Activated naive CD8-positive, alpha-beta T cell (primary cell): ENCODE measurements at regions not wholly inside any gene's neighbourhood (a gene's known extent, or its start where the extent isn't known, plus 50 kb on each side); places are given as distances from the start of the nearest gene placed in this dataset.

ENCODE experiments used
- H3K27ac Mint-ChIP-seq: one replicate; pipeline ENCODE4 v1.8.0; 2021; ENCODE audit warnings: mixed read lengths
- H3K27me3 Mint-ChIP-seq: one replicate; pipeline ENCODE4 v1.8.0; 2021; ENCODE audit warnings: mixed read lengths
- H3K36me3 Mint-ChIP-seq: one replicate; pipeline ENCODE4 v1.8.0; 2021; ENCODE audit warnings: mixed read lengths
- H3K4me1 Mint-ChIP-seq: one replicate; pipeline ENCODE4 v1.8.0; 2021; ENCODE audit warnings: low read depth, mixed read lengths
- H3K4me3 Mint-ChIP-seq: one replicate; pipeline ENCODE4 v1.8.0; 2021; ENCODE audit warnings: mild to moderate bottlenecking, mixed read lengths
- H3K9me3 Mint-ChIP-seq: one replicate; pipeline ENCODE4 v1.8.0; 2021; ENCODE audit warnings: low read depth, mixed read lengths

GRCh38 chr3:59658866-59659265 is 609.0 kb upstream of the CFAP20DC start:
- H3K9me3 Mint-ChIP-seq: no peaks in the 10 kb centered on the region
- no peak overlapping the region for H3K27ac Mint-ChIP-seq
- H3K27me3 Mint-ChIP-seq: no peaks in the 10 kb centered on the region
- H3K4me3 Mint-ChIP-seq: no peak overlapping the region
- no peaks in the 10 kb centered on the region for H3K4me1 Mint-ChIP-seq
- H3K36me3 Mint-ChIP-seq: no peaks in the 10 kb centered on the region

DNA sequence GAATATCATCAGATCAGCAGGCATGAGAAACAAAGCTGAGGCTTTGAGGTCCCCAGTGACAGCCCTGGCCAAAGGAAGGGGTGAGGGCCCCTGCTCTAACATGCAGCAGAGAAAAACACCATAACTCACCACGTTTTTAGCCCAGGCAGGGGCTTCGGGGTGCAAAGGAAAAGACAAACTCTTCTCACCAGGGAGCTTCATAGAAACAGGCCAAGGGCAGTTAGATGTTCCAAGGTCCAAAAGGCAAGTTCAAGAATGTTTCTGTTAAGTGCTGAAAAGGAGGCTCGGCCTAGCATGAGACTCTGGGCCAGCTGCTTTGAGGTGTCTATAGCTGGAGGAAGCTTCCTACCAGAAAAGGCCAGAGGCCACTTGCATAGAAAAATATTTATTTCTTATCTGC is 608.4 kb upstream of the CFAP20DC start:
- no peaks in the 10 kb centered on the region for H3K27me3 Mint-ChIP-seq
- no peak overlapping the region for H3K27ac Mint-ChIP-seq
- no peaks in the 10 kb centered on the region for H3K4me1 Mint-ChIP-seq
- no peaks in the 10 kb centered on the region for H3K9me3 Mint-ChIP-seq
- no peaks in the 10 kb centered on the region for H3K36me3 Mint-ChIP-seq
- no peak overlapping the region for H3K4me3 Mint-ChIP-seq

GRCh38 chr3:59655418-59656015 is 605.7 kb upstream of the CFAP20DC start:
- peaks cover 2% of the 10 kb centered on the region for H3K36me3 Mint-ChIP-seq
- H3K27ac Mint-ChIP-seq: no peak overlapping the region

GRCh38 chr3:59654480-59655417 is 604.9 kb upstream of the CFAP20DC start:
- Mint-ChIP-seq H3K9me3 (peaks cover 13% of the 10 kb centered on the region), H3K27ac (no peak overlapping the region), H3K36me3 (peaks cover 4% of the 10 kb centered on the region), H3K4me3 (no peak overlapping the region), H3K27me3 (no peaks in the 10 kb centered on the region), H3K4me1 (no peaks in the 10 kb centered on the region)

More at GRCh38 chr3:59655418-59656015, 605.7 kb upstream of the CFAP20DC start:
- H3K4me3 Mint-ChIP-seq: no peak overlapping the region
- no peaks in the 10 kb centered on the region for H3K27me3 Mint-ChIP-seq
- peaks cover 7% of the 10 kb centered on the region for H3K9me3 Mint-ChIP-seq
- no peaks in the 10 kb centered on the region for H3K4me1 Mint-ChIP-seq

DNA sequence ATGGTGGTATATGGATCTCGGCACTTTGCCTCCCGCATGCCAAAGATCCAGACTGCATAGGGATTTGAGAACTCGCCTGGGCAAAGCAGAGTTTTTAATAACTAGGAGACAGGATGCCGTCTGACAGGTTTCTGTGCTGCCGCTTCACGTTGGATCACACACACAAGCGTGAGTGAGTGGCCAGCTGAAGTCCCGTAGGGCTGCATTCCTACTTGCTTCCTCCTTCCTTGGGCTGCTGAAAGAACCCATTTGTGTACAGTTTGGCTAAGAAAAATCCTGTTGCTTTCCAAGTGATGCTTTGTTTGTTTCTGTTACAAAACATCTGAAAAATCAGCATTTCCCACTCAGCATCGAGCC is 604.3 kb upstream of the CFAP20DC start:
- H3K36me3 Mint-ChIP-seq: peaks cover 4% of the 10 kb centered on the region
- no peak overlapping the region for H3K27ac Mint-ChIP-seq
- no peaks in the 10 kb centered on the region for H3K4me1 Mint-ChIP-seq
- H3K4me3 Mint-ChIP-seq: no peak overlapping the region
- H3K27me3 Mint-ChIP-seq: no peaks in the 10 kb centered on the region
- H3K9me3 Mint-ChIP-seq: peaks cover 19% of the 10 kb centered on the region

GRCh38 chr3:59653405-59654122 is 603.7 kb upstream of the CFAP20DC start:
- Mint-ChIP-seq H3K27me3 (no peaks in the 10 kb centered on the region), H3K4me3 (no peak overlapping the region), H3K4me1 (no peaks in the 10 kb centered on the region), H3K27ac (no peak overlapping the region), H3K36me3 (peaks cover 4% of the 10 kb centered on the region), H3K9me3 (peaks cover 23% of the 10 kb centered on the region)

DNA sequence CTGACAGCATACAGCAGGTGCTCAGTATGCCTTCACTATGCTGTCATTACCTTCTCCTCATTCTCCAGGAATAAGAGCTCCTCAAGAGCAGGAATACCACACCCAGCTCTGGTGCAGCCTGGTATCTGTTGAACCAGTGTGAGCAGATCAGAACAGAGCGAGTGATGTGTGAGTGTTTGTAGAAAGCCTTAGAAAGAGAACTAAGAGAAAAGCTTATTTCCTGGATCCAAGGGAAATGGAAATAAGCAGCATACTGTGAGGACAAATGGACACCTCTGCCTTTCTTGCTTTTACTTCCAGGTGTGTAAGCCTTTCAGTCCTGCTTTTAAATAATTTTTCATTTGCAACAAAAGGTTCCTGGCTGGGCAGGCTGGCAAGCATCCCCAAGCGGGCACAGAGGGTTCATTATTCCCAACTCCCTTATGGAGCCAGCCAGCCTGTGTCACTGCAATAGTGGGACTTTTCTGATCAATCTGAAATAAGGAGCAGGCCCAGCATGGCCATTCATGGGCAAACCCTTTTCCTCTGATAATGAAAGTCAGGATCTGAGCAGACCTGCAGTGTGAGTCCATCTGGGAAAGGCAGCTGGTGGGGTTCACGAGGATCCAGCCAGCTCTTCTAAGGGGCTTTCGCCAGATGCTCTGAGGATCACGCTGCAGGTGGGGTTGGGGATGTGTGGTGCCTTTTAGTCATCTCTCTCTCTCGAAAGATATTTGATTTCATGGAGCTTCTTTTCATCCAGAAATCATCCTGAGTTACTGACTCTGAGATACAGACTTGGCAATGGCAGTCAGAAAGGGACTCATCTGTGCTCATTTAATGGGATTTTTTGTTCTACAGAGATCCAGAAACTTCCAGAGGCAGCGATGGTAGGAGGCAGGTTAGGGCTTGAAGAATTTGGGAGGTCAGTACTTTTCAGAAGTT is 594.9 kb upstream of the CFAP20DC start:
- H3K4me1 Mint-ChIP-seq: no peaks in the 10 kb centered on the region
- H3K4me3 Mint-ChIP-seq: no peak overlapping the region
- H3K9me3 Mint-ChIP-seq: peaks cover 10% of the 10 kb centered on the region
- H3K27ac Mint-ChIP-seq: no peak overlapping the region
- H3K27me3 Mint-ChIP-seq: peaks cover 2% of the 10 kb centered on the region
- H3K36me3 Mint-ChIP-seq: peaks cover 2% of the 10 kb centered on the region

DNA sequence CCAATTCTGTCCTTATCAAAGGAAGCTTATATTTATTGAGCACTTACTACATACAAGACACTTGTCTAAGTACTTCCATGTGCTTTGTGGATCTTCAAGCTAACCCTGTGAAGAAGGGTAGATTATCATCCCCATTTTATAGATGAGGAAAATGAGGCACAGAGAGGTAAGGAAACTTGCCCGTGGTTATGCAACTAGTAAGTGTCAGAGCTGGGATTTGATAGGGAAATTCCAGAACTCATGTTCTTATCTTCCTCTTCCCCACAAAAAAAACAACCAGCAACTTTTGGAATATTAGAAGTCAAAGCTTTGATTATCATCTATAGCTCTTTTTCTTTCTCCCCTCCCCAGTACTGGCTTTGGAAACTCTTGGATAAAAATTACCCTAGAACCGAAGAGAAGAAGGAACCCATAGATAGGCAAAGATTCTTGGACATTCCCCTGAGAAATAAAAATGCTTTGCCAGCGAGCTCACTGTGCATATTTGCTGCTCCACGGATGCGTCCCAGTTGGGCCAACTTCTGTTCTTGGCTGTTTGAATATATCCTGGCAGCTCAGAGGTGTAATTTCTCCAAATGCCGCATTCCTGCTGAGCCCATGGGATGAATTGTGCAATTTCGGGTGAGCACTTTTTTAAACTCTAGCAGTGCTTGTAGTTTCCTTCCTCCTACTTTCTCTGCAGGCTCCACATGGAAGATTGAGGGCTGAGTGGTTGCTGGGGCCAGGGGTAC is 591.5 kb upstream of the CFAP20DC start:
- no peaks in the 10 kb centered on the region for H3K4me1 Mint-ChIP-seq
- no peaks in the 10 kb centered on the region for H3K9me3 Mint-ChIP-seq
- peaks cover 3% of the 10 kb centered on the region for H3K27me3 Mint-ChIP-seq
- no peak overlapping the region for H3K4me3 Mint-ChIP-seq
- H3K27ac Mint-ChIP-seq: no peak overlapping the region
- H3K36me3 Mint-ChIP-seq: no peaks in the 10 kb centered on the region

- no peak overlapping the region for H3K27ac Mint-ChIP-seq
- no peak overlapping the region for H3K4me3 Mint-ChIP-seq
- no peaks in the 10 kb centered on the region for H3K27me3 Mint-ChIP-seq
- H3K36me3 Mint-ChIP-seq: no peaks in the 10 kb centered on the region
- H3K9me3 Mint-ChIP-seq: no peaks in the 10 kb centered on the region
- H3K4me1 Mint-ChIP-seq: no peaks in the 10 kb centered on the region
Observed at GRCh38 chr3:59632760-59633573, 583.1 kb upstream of the CFAP20DC start.

- H3K36me3 Mint-ChIP-seq: no peaks in the 10 kb centered on the region
- no peak overlapping the region for H3K4me3 Mint-ChIP-seq
- H3K27ac Mint-ChIP-seq: no peak overlapping the region
- no peaks in the 10 kb centered on the region for H3K4me1 Mint-ChIP-seq
- no peaks in the 10 kb centered on the region for H3K27me3 Mint-ChIP-seq
- H3K9me3 Mint-ChIP-seq: no peaks in the 10 kb centered on the region
Observed at GRCh38 chr3:59631482-59631881, 581.7 kb upstream of the CFAP20DC start.

DNA sequence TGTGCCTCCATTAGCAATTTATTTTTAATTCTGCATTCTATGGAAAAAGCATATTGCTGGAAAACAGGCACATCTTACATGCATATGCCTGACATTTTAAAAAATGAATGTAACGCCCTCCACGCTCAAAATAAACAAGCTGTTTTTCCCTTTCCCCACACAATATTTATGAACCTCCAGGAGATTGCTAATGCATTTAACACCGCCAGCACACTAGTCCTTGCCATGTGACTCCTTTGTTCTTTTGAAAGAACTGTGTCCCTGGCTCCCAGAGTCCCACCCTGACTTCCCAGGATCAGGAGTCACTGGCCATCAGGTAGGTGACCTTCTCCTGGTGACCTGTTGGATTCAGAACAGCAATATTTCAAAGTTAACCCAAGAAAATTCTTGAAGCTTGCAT is 571.2 kb upstream of the CFAP20DC start:
- no peak overlapping the region for H3K27ac Mint-ChIP-seq
- H3K9me3 Mint-ChIP-seq: peaks cover 8% of the 10 kb centered on the region
- peaks cover 2% of the 10 kb centered on the region for H3K36me3 Mint-ChIP-seq
- no peaks in the 10 kb centered on the region for H3K4me1 Mint-ChIP-seq
- no peaks in the 10 kb centered on the region for H3K27me3 Mint-ChIP-seq
- no peak overlapping the region for H3K4me3 Mint-ChIP-seq

DNA sequence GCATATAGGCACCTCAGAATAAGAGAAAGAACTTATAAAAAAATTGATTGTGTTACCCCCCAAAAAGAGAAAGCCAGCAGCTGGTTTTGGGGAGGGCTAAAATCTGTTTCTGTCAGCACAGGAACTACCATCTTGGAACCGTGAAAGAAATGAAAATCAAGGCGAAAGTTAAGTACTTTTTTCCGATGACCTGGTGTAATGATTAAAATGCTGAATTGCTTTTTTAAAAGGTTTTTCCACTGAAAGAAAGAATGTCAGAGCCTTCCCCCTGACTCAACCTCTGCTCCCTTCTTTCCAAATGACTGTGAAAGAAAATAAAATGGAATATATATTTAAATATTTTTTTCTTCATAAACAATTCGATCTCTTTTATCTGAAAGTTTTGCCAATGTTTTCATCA is 570.5 kb upstream of the CFAP20DC start:
- H3K27ac Mint-ChIP-seq: no peak overlapping the region
- no peaks in the 10 kb centered on the region for H3K27me3 Mint-ChIP-seq
- H3K36me3 Mint-ChIP-seq: peaks cover 2% of the 10 kb centered on the region
- no peak overlapping the region for H3K4me3 Mint-ChIP-seq
- no peaks in the 10 kb centered on the region for H3K4me1 Mint-ChIP-seq
- peaks cover 8% of the 10 kb centered on the region for H3K9me3 Mint-ChIP-seq

GRCh38 chr3:59612444-59612715 is 562.6 kb upstream of the CFAP20DC start:
- H3K27ac Mint-ChIP-seq: no peak overlapping the region
- no peaks in the 10 kb centered on the region for H3K27me3 Mint-ChIP-seq
- no peak overlapping the region for H3K4me3 Mint-ChIP-seq
- H3K4me1 Mint-ChIP-seq: no peaks in the 10 kb centered on the region
- peaks cover 7% of the 10 kb centered on the region for H3K9me3 Mint-ChIP-seq
- H3K36me3 Mint-ChIP-seq: no peaks in the 10 kb centered on the region
